ENCODE measurements at regions not wholly inside any gene's neighbourhood (a gene's known extent, or its start where the extent isn't known, plus 50 kb on each side); places are given as distances from the start of the nearest gene placed in this dataset.

GRCh38 chr16:87233928-87234327 is 83.3 kb downstream of the C16orf95 start:
- Histone ChIP-seq H3K9ac (ENCODE audit: low read length) (no peak overlapping the region), H3K27me3 (replicated peaks; ENCODE audit: insufficient read depth, low read length) (no peaks in the 10 kb centered on the region), H3K4me1 (ENCODE audit: low read length) (no peaks in the 10 kb centered on the region), H2AFZ (ENCODE audit: low read length) (no peak overlapping the region), H3K9me2 (replicated peaks; ENCODE audit: insufficient read depth, low read length) (no peaks in the 10 kb centered on the region), H3K4me3 (ENCODE audit: low read length) (no peak overlapping the region), H3K79me2 (ENCODE audit: low read length) (no peaks in the 10 kb centered on the region), H4K20me1 (ENCODE audit: insufficient read depth, low read length) (no peaks in the 10 kb centered on the region), H3K27ac (ENCODE audit: low read length) (no peak overlapping the region), H3K36me3 (replicated peaks; ENCODE audit: insufficient read depth, low read length) (no peaks in the 10 kb centered on the region), H3K9me3 (replicated peaks; ENCODE audit: insufficient read depth, low read length) (no peaks in the 10 kb centered on the region), H3K4me2 (ENCODE audit: low read depth, low read length) (no peak overlapping the region), H3F3A (ENCODE audit: insufficient read depth, low read length) (no peaks in the 10 kb centered on the region)
- TF ChIP-seq EZH2phosphoT487 (IDR thresholded peaks at IDR 0.05; ENCODE audit: low read length) (no peak), EZH2 (optimal IDR thresholded peaks at IDR 0.05; ENCODE audit: low read depth, low read length) (no peak)
- DNase-seq, result no peak

GRCh38 chr16:87234601-87235000 is 82.6 kb downstream of the C16orf95 start:
- Histone ChIP-seq H3K9ac (ENCODE audit: low read length) (no peak overlapping the region), H3K27me3 (replicated peaks; ENCODE audit: insufficient read depth, low read length) (no peaks in the 10 kb centered on the region), H3K36me3 (replicated peaks; ENCODE audit: insufficient read depth, low read length) (no peaks in the 10 kb centered on the region), H3K4me1 (ENCODE audit: low read length) (no peaks in the 10 kb centered on the region), H4K20me1 (ENCODE audit: insufficient read depth, low read length) (no peaks in the 10 kb centered on the region), H3K4me3 (ENCODE audit: low read length) (no peak overlapping the region), H3F3A (ENCODE audit: insufficient read depth, low read length) (no peaks in the 10 kb centered on the region), H3K9me3 (replicated peaks; ENCODE audit: insufficient read depth, low read length) (no peaks in the 10 kb centered on the region), H2AFZ (ENCODE audit: low read length) (no peak overlapping the region), H3K9me2 (replicated peaks; ENCODE audit: insufficient read depth, low read length) (no peaks in the 10 kb centered on the region), H3K27ac (ENCODE audit: low read length) (no peak overlapping the region), H3K79me2 (ENCODE audit: low read length) (no peaks in the 10 kb centered on the region), H3K4me2 (ENCODE audit: low read depth, low read length) (no peak overlapping the region)
- TF ChIP-seq EZH2 (optimal IDR thresholded peaks at IDR 0.05; ENCODE audit: low read depth, low read length) (no peak), CTCF (IDR thresholded peaks at IDR 0.05; ENCODE audit: low read length) (no peak), EZH2phosphoT487 (IDR thresholded peaks at IDR 0.05; ENCODE audit: low read length) (no peak)
- no peak for DNase-seq

GRCh38 chr16:87235810-87236515 is 81.2 kb downstream of the C16orf95 start:
- TF ChIP-seq EZH2phosphoT487 (IDR thresholded peaks at IDR 0.05; ENCODE audit: low read length) (no peak), EZH2 (optimal IDR thresholded peaks at IDR 0.05; ENCODE audit: low read depth, low read length) (no peak)
- no peak for DNase-seq
- H3K27ac ChIP-seq (ENCODE audit: low read length), result no peak overlapping the region
- no peak overlapping the region for H3K9ac ChIP-seq (ENCODE audit: low read length)
- no peak overlapping the region for H3K4me2 ChIP-seq (ENCODE audit: low read depth, low read length)
- no peaks in the 10 kb centered on the region for H3K9me2 ChIP-seq (replicated peaks; ENCODE audit: insufficient read depth, low read length)
- no peaks in the 10 kb centered on the region for H3K27me3 ChIP-seq (replicated peaks; ENCODE audit: insufficient read depth, low read length)
- no peaks in the 10 kb centered on the region for H3K4me1 ChIP-seq (ENCODE audit: low read length)
- no peaks in the 10 kb centered on the region for H3K9me3 ChIP-seq (replicated peaks; ENCODE audit: insufficient read depth, low read length)
- no peaks in the 10 kb centered on the region for H3K36me3 ChIP-seq (replicated peaks; ENCODE audit: insufficient read depth, low read length)
- H3K79me2 ChIP-seq (ENCODE audit: low read length), result no peaks in the 10 kb centered on the region
- H3F3A ChIP-seq (ENCODE audit: insufficient read depth, low read length), result no peaks in the 10 kb centered on the region
- H4K20me1 ChIP-seq (ENCODE audit: insufficient read depth, low read length), result no peaks in the 10 kb centered on the region
- H3K4me3 ChIP-seq (ENCODE audit: low read length), result no peak overlapping the region
- H2AFZ ChIP-seq (ENCODE audit: low read length), result no peak overlapping the region

GRCh38 chr16:87236516-87237115 is 80.6 kb downstream of the C16orf95 start:
- H3K79me2 ChIP-seq (ENCODE audit: low read length), result no peaks in the 10 kb centered on the region
- no peak overlapping the region for H3K4me3 ChIP-seq (ENCODE audit: low read length)
- H3K9ac ChIP-seq (ENCODE audit: low read length), result no peak overlapping the region
- H3K9me3 ChIP-seq (replicated peaks; ENCODE audit: insufficient read depth, low read length), result no peaks in the 10 kb centered on the region
- no peaks in the 10 kb centered on the region for H3K4me1 ChIP-seq (ENCODE audit: low read length)
- no peaks in the 10 kb centered on the region for H3K36me3 ChIP-seq (replicated peaks; ENCODE audit: insufficient read depth, low read length)
- H3F3A ChIP-seq (ENCODE audit: insufficient read depth, low read length), result no peaks in the 10 kb centered on the region
- H2AFZ ChIP-seq (ENCODE audit: low read length), result no peak overlapping the region
- H3K27ac ChIP-seq (ENCODE audit: low read length), result no peak overlapping the region
- H3K9me2 ChIP-seq (replicated peaks; ENCODE audit: insufficient read depth, low read length), result no peaks in the 10 kb centered on the region
- no peak for TF ChIP-seq CTCF (IDR thresholded peaks at IDR 0.05; ENCODE audit: low read length)
- no peak for TF ChIP-seq EZH2 (optimal IDR thresholded peaks at IDR 0.05; ENCODE audit: low read depth, low read length)
- TF ChIP-seq EZH2phosphoT487 (IDR thresholded peaks at IDR 0.05; ENCODE audit: low read length), result no peak
- H4K20me1 ChIP-seq (ENCODE audit: insufficient read depth, low read length), result no peaks in the 10 kb centered on the region
- DNase-seq, result no peak
- H3K4me2 ChIP-seq (ENCODE audit: low read depth, low read length), result no peak overlapping the region
- H3K27me3 ChIP-seq (replicated peaks; ENCODE audit: insufficient read depth, low read length), result no peaks in the 10 kb centered on the region
